Stomach (tissue), 4 donors: ENCODE measurements at regions not wholly inside any gene's neighbourhood (a gene's known extent, or its start where the extent isn't known, plus 50 kb on each side); places are given as distances from the start of the nearest gene placed in this dataset.

Experiments used
- POLR2A ChIP-seq, 4 donors: fragments of 450-650 bp; IDR thresholded peaks; one replicate each; pipeline ENCODE4 v1.6.1; 2016; ENCODE audit warnings: antibody characterized with exemption in 4 of 4, control low read depth in 2 of 4, mild to moderate bottlenecking in 1 of 4, moderate library complexity in 1 of 4
- POLR2AphosphoS5 ChIP-seq, 3 donors: sonication (generic); formaldehyde crosslinking; IDR thresholded peaks; one replicate each; pipeline ENCODE4 v1.6.1; 2016; ENCODE audit warnings: antibody characterized with exemption in 3 of 3
- TF ChIP-seq, protein P1 (sequence below), 7 experiments: fragments of 450-650 bp in 4 of 7; fragments of 200-600 bp in 3 of 7; sonication (generic) in 3 of 7; IDR thresholded peaks; one replicate each; pipeline ENCODE4 v1.5.1; 2016 to 2019; ENCODE audit warnings: antibody characterized with exemption in 7 of 7, control low read depth in 2 of 7, mild to moderate bottlenecking in 1 of 7

DNA sequence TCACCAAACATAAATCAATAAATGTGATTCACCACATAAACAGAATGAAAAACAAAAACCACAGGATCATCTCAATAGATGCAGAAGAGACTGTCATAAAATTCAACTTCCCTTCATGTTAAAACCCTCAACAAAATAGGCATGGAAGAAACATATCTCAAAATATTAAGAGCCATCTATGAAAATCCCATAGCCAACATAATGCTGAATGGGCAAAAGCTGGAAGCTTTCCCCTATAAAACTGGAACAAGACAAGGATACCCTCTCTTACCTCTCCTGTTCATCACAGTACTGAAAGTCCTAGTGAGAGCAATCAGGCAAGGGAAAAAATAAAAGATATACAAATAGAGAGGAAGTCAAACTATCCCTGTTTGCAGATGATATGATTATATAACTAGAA is 806.1 kb upstream of the MIR17HG start:
- TF ChIP-seq POLR2AphosphoS5 (IDR thresholded peaks at IDR 0.05) (no peak), POLR2A (IDR thresholded peaks at IDR 0.05) (no peak)
- TF ChIP-seq, protein P1, sequence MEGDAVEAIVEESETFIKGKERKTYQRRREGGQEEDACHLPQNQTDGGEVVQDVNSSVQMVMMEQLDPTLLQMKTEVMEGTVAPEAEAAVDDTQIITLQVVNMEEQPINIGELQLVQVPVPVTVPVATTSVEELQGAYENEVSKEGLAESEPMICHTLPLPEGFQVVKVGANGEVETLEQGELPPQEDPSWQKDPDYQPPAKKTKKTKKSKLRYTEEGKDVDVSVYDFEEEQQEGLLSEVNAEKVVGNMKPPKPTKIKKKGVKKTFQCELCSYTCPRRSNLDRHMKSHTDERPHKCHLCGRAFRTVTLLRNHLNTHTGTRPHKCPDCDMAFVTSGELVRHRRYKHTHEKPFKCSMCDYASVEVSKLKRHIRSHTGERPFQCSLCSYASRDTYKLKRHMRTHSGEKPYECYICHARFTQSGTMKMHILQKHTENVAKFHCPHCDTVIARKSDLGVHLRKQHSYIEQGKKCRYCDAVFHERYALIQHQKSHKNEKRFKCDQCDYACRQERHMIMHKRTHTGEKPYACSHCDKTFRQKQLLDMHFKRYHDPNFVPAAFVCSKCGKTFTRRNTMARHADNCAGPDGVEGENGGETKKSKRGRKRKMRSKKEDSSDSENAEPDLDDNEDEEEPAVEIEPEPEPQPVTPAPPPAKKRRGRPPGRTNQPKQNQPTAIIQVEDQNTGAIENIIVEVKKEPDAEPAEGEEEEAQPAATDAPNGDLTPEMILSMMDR (IDR thresholded peaks at IDR 0.05): no peak
